HepG2 (cell line): ENCODE measurements at regions not wholly inside any gene's neighbourhood (a gene's known extent, or its start where the extent isn't known, plus 50 kb on each side); places are given as distances from the start of the nearest gene placed in this dataset.

ENCODE experiments used
- ATAC-seq: fragments of 200-7000 bp; cut with Tn5 transposase; 3 replicates; pipeline ENCODE4 v1.9.1; 2020; ENCODE audit warnings: mild to moderate bottlenecking, moderate library complexity
- BruUV-seq: library from RNA; stranded (reverse); fragments of 400-500 nt; replicated peaks from 2 replicates; lab custom pipeline; 2021; lab: Mats Ljungman, UMichigan
- CTCF ChIA-PET: fragments of 300-600 bp; formaldehyde crosslinking; extraction: SDS; loops from one replicate; lab custom pipeline; 2021; ENCODE audit warnings: low total read pairs, inconsistent platforms, low intra/inter-chr PET ratio; lab: Yijun Ruan, JAX
- POLR2A ChIA-PET: fragments of 350-600 bp; sonication (Branson Sonifier 250); formaldehyde crosslinking; loops from one replicate; lab custom pipeline; 2020; ENCODE audit warnings: antibody characterized with exemption, inconsistent platforms; lab: Yijun Ruan, JAX
- DNase-seq: peaks from one replicate; pipeline ENCODE4 v3.0.0-alpha.2; 2015; ENCODE audit warnings: low spot score
- FAIRE-seq: peaks from 3 replicates; lab custom pipeline; 2011; peaks lifted over from hg19 to GRCh38; lab: Jason Lieb, UNC
- H2AFZ ChIP-seq: one replicate; pipeline ENCODE4 v1.6.1; 2011; ENCODE audit warnings: low read length, inconsistent platforms
- H3K27ac ChIP-seq: fragments of 300-600 bp; 3 replicates; pipeline ENCODE4 v1.8.0; 2011; ENCODE audit warnings: mixed run types, mild to moderate bottlenecking, mixed read lengths, low read length, inconsistent platforms; ENCODE audit not compliant: insufficient read depth; ENCODE audit errors: extremely low read length
- H3K27me3 ChIP-seq, 2 experiments: fragments of 200-600 bp in 1 of 2; 2 replicates in 1 of 2; 3 replicates in 1 of 2; pipeline versions ENCODE4 v1.6.0 to v1.8.0; 2011; ENCODE audit warnings: low read length in 2 of 2, mild to moderate bottlenecking in 2 of 2, moderate library complexity in 2 of 2, inconsistent platforms in 1 of 2; ENCODE audit not compliant: insufficient read depth in 2 of 2, control insufficient read depth in 1 of 2
- H3K36me3 ChIP-seq, 2 experiments: fragments of 200-600 bp in 1 of 2; replicated peaks in 1 of 2; 2 replicates in 1 of 2; 3 replicates in 1 of 2; pipeline versions ENCODE4 v1.5.1 to v1.8.0; 2011; ENCODE audit warnings: low read length in 2 of 2, inconsistent platforms in 1 of 2; ENCODE audit not compliant: insufficient read depth in 2 of 2, control insufficient read depth in 1 of 2
- H3K4me1 ChIP-seq: 2 replicates; pipeline ENCODE4 v1.5.1; 2012; ENCODE audit warnings: low read length, inconsistent platforms; ENCODE audit not compliant: insufficient read depth
- H3K4me2 ChIP-seq: 2 replicates; pipeline ENCODE4 v1.6.0; 2011; ENCODE audit warnings: low read depth, low read length, inconsistent platforms
- H3K4me3 ChIP-seq, 3 experiments: fragments of 200-600 bp in 1 of 3; sonication (generic), shearing (Covaris generic) in 1 of 3; replicated peaks in 1 of 3; 2 replicates each; pipeline ENCODE4 v1.5.1; 2011 to 2016; ENCODE audit warnings: low read length in 3 of 3, inconsistent platforms in 2 of 3, low read depth in 2 of 3, mild to moderate bottlenecking in 2 of 3, control low read depth in 1 of 3, mixed read lengths in 1 of 3; ENCODE audit not compliant: insufficient read depth in 1 of 3
- H3K79me2 ChIP-seq: one replicate; pipeline ENCODE4 v1.6.1; 2011; ENCODE audit warnings: low read length, inconsistent platforms; ENCODE audit not compliant: insufficient read depth
- H3K9ac ChIP-seq: 2 replicates; pipeline ENCODE4 v1.6.0; 2011; ENCODE audit warnings: mild to moderate bottlenecking, low read depth, low read length, inconsistent platforms; ENCODE audit not compliant: insufficient read depth
- H3K9me3 ChIP-seq: 2 replicates; pipeline ENCODE4 v1.5.1; 2012; ENCODE audit warnings: mild to moderate bottlenecking, low read length
- H4K20me1 ChIP-seq: 2 replicates; pipeline ENCODE4 v1.6.0; 2011; ENCODE audit warnings: inconsistent platforms, mild to moderate bottlenecking, low read length, moderate library complexity; ENCODE audit not compliant: insufficient read depth
- ETV6 ChIP-seq: sonication (generic); formaldehyde crosslinking; conservative IDR thresholded peaks from 2 replicates; pipeline ENCODE4 v1.4.0; 2020; ENCODE audit warnings: missing genetic modification reagents
- FOXA3 ChIP-seq: IDR thresholded peaks from 2 replicates; pipeline ENCODE4 v1.6.1; 2016; ENCODE audit warnings: missing genetic modification reagents, missing compliant biosample characterization
- KDM2A ChIP-seq: sonication (generic); formaldehyde crosslinking; IDR thresholded peaks from 2 replicates; pipeline ENCODE4 v1.4.0; 2020; ENCODE audit warnings: low read depth, missing genetic modification reagents, borderline replicate concordance
- KLF6 ChIP-seq: IDR thresholded peaks from 2 replicates; pipeline ENCODE4 v1.8.0; 2016; ENCODE audit warnings: missing biosample characterization, missing genetic modification reagents
- PRPF4 ChIP-seq: fragments of 200-400 bp; formaldehyde crosslinking; IDR thresholded peaks from 2 replicates; pipeline ENCODE4 v1.6.1; 2016; ENCODE audit warnings: low read length, low read depth; ENCODE audit not compliant: poor library complexity, severe bottlenecking
- SMAD9 ChIP-seq: sonication (generic); formaldehyde crosslinking; IDR thresholded peaks from 2 replicates; pipeline ENCODE4 v1.5.1; 2020; ENCODE audit warnings: mild to moderate bottlenecking, missing genetic modification reagents
- ZNF256 ChIP-seq: sonication (generic); formaldehyde crosslinking; conservative IDR thresholded peaks from 2 replicates; pipeline ENCODE4 v1.4.0; 2020; ENCODE audit warnings: missing genetic modification reagents
- whole genome bisulfite sequencing: methylation state at CpG from one replicate; pipeline ENCODE4 v1.1.6; 2017; ENCODE audit warnings: low lambda C conversion rate; 5-methylcytosine and 5-hydroxymethylcytosine counted together
- in situ Hi-C: cut with HindIII; loops from 2 replicates; pipeline ENCODE4 v1.10.0; 2017; ENCODE audit warnings: low pct_unique_long_range_greater_than_20kb; ENCODE audit not compliant: extremely low pct_ligation_motif_present
- intact Hi-C: fragments of 100-400 bp; cut with micrococcal nuclease; formaldehyde crosslinking; loops from one replicate; pipeline ENCODE4 v1.10.0; 2022; ENCODE audit not compliant: unreplicated experiment
- TF ChIP-seq, protein P1 (sequence below): sonication (generic); formaldehyde crosslinking; IDR thresholded peaks from 2 replicates; pipeline ENCODE4 v1.4.0; 2020; ENCODE audit warnings: missing genetic modification reagents, borderline replicate concordance
- TF ChIP-seq, protein P2 (sequence below): sonication (generic); formaldehyde crosslinking; IDR thresholded peaks from 2 replicates; pipeline ENCODE4 v1.9.0; 2021; ENCODE audit warnings: missing genetic modification reagents, mild to moderate bottlenecking, borderline replicate concordance
- TF ChIP-seq, protein P3 (sequence below): sonication (generic); formaldehyde crosslinking; IDR thresholded peaks from 2 replicates; pipeline ENCODE4 v1.8.0; 2022; ENCODE audit warnings: mild to moderate bottlenecking, missing genetic modification reagents, moderate library complexity

DNA sequence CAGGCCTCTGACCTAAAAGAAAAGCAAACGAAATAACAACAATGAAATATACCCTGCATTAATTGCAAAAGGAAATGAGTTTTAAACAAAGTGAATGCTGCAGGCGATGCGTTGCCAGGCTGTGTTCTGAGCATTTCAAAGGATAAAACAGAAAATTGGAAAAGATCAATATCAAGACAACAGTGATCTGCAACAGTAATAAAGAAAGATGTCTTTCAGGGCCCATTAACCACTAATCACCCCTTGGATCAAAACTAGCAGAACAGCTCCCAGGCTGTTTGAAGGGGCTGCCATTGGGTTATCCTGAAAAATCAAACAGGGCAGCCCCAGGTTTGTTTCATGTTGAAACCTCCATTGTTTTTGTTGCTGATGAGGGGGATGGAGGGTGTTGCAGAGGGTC lies 219.2 kb downstream of the FGFR2 start:
- Histone ChIP-seq H3K79me2 (no peaks in the 10 kb centered on the region), H3K27me3 (no peaks in the 10 kb centered on the region), H3K4me3 (no peak overlapping the region), H4K20me1 (no peaks in the 10 kb centered on the region), H3K9ac (no peak overlapping the region)
- WGBS = 41% methylated on average over 3 of the region's 3 CpGs
- FAIRE-seq (no peak), DNase-seq (no peak)
- intact Hi-C loops = no loop called here
- CTCF ChIA-PET = no interaction called here
- in situ Hi-C loops = no loop called here
- TF ChIP-seq ZNF256 (CRISPR knock-in tag) (no peak), KDM2A (CRISPR knock-in tag) (no peak), PRPF4 (no peak), SMAD9 (CRISPR knock-in tag) (no peak), ETV6 (CRISPR knock-in tag) (no peak), KLF6 (CRISPR knock-in tag) (no peak), FOXA3 (CRISPR knock-in tag) (no peak)
- TF ChIP-seq, protein P1, sequence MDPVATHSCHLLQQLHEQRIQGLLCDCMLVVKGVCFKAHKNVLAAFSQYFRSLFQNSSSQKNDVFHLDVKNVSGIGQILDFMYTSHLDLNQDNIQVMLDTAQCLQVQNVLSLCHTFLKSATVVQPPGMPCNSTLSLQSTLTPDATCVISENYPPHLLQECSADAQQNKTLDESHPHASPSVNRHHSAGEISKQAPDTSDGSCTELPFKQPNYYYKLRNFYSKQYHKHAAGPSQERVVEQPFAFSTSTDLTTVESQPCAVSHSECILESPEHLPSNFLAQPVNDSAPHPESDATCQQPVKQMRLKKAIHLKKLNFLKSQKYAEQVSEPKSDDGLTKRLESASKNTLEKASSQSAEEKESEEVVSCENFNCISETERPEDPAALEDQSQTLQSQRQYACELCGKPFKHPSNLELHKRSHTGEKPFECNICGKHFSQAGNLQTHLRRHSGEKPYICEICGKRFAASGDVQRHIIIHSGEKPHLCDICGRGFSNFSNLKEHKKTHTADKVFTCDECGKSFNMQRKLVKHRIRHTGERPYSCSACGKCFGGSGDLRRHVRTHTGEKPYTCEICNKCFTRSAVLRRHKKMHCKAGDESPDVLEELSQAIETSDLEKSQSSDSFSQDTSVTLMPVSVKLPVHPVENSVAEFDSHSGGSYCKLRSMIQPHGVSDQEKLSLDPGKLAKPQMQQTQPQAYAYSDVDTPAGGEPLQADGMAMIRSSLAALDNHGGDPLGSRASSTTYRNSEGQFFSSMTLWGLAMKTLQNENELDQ = no peak
- TF ChIP-seq, protein P2, sequence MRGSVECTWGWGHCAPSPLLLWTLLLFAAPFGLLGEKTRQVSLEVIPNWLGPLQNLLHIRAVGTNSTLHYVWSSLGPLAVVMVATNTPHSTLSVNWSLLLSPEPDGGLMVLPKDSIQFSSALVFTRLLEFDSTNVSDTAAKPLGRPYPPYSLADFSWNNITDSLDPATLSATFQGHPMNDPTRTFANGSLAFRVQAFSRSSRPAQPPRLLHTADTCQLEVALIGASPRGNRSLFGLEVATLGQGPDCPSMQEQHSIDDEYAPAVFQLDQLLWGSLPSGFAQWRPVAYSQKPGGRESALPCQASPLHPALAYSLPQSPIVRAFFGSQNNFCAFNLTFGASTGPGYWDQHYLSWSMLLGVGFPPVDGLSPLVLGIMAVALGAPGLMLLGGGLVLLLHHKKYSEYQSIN (CRISPR knock-in tag) = no peak
- TF ChIP-seq, protein P3, sequence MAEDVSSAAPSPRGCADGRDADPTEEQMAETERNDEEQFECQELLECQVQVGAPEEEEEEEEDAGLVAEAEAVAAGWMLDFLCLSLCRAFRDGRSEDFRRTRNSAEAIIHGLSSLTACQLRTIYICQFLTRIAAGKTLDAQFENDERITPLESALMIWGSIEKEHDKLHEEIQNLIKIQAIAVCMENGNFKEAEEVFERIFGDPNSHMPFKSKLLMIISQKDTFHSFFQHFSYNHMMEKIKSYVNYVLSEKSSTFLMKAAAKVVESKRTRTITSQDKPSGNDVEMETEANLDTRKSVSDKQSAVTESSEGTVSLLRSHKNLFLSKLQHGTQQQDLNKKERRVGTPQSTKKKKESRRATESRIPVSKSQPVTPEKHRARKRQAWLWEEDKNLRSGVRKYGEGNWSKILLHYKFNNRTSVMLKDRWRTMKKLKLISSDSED (CRISPR knock-in tag) = no peak
- TF ChIP-seq, all 625 proteins: peak for 0
- BruUV-seq = no TSS peak
- Histone ChIP-seq H3K36me3 (no peaks in the 10 kb centered on the region), H3K27ac (no peak overlapping the region), H3K4me2 (no peak overlapping the region), H2AFZ (no peak overlapping the region), H3K4me1 (no peaks in the 10 kb centered on the region), H3K9me3 (no peaks in the 10 kb centered on the region)
- POLR2A ChIA-PET = no interaction called here
- ATAC-seq = no peak
